Uterus (tissue), 3 donors: ENCODE measurements at regions not wholly inside any gene's neighbourhood (a gene's known extent, or its start where the extent isn't known, plus 50 kb on each side); places are given as distances from the start of the nearest gene placed in this dataset.

Experiments used
- DNase-seq, 2 donors: peaks; one replicate each; pipeline ENCODE4 v3.0.0-alpha.2; 2019 to 2020
- H3K27ac ChIP-seq, 2 donors: fragments of 200-600 bp; sonication (generic); 1 replicate in 1 of 2; 2 replicates in 1 of 2; pipeline ENCODE4 v1.5.1; 2016 to 2018
- H3K27me3 ChIP-seq, 2 donors: fragments of 200-600 bp; sonication (generic); one replicate each; pipeline ENCODE4 v1.5.1; 2018 to 2019; ENCODE audit warnings: control low read depth in 1 of 2
- H3K36me3 ChIP-seq, 2 donors: fragments of 200-600 bp; sonication (generic); one replicate each; pipeline ENCODE4 v1.5.1; 2019; ENCODE audit warnings: control low read depth in 1 of 2
- H3K4me1 ChIP-seq, 2 donors: fragments of 200-600 bp; sonication (generic); one replicate each; pipeline ENCODE4 v1.5.1; 2018 to 2019; ENCODE audit warnings: control low read depth in 1 of 2
- H3K4me3 ChIP-seq, 2 donors: fragments of 200-600 bp; sonication (generic); 1 replicate in 1 of 2; 2 replicates in 1 of 2; pipeline ENCODE4 v1.5.1; 2018 to 2019; ENCODE audit warnings: mild to moderate bottlenecking in 1 of 2
- H3K9me3 ChIP-seq, 2 donors: fragments of 200-600 bp; sonication (generic); one replicate each; pipeline ENCODE4 v1.5.1; 2019; ENCODE audit warnings: control low read depth in 1 of 2
- POLR2A ChIP-seq, 2 donors: fragments of 450-650 bp; IDR thresholded peaks; one replicate each; pipeline ENCODE4 v1.6.1; 2016; ENCODE audit warnings: antibody characterized with exemption in 2 of 2, mild to moderate bottlenecking in 1 of 2, moderate library complexity in 1 of 2
- intact Hi-C: fragments of 100-400 bp; cut with DNase I; formaldehyde crosslinking; loops from one replicate; pipeline ENCODE4 v1.15.1; 2023; ENCODE audit warnings: low total_unique reads
- TF ChIP-seq, protein P1 (sequence below), 4 experiments: fragments of 200-600 bp in 2 of 4; fragments of 450-650 bp in 2 of 4; sonication (generic) in 2 of 4; IDR thresholded peaks; one replicate each; pipeline ENCODE4 v1.5.1; 2016 to 2019; ENCODE audit warnings: antibody characterized with exemption in 4 of 4, mild to moderate bottlenecking in 2 of 4, moderate library complexity in 1 of 4
- donor health status: DM: yes; HTN: yes; CAD: no.

DNA sequence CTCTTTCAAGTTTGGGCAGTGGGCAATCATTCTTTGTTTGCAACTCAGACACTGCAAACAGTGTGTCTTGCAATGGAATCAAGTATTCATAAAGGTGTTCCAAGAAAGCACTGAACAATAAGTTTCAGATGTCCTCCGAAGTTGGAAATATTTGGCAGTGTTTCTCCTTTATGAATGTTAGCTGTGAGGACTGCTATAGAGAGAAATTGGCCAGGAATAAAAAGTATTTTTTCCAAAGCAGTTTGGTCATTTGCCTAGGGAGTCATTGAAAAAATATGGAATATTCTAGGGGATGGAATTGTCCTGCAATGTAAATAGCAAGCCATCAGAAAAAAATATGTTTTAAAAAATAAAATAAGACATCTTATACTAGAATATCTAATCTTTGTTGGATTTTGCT lies 688.6 kb upstream of the SEMA6A start:
- intact Hi-C loops, result no loop called here
- H3K9me3 ChIP-seq, result peaks cover 0 to 4% of the 10 kb centered on the region in 2 donors
- TF ChIP-seq POLR2A (IDR thresholded peaks at IDR 0.05), result no peak
- TF ChIP-seq, protein P1, sequence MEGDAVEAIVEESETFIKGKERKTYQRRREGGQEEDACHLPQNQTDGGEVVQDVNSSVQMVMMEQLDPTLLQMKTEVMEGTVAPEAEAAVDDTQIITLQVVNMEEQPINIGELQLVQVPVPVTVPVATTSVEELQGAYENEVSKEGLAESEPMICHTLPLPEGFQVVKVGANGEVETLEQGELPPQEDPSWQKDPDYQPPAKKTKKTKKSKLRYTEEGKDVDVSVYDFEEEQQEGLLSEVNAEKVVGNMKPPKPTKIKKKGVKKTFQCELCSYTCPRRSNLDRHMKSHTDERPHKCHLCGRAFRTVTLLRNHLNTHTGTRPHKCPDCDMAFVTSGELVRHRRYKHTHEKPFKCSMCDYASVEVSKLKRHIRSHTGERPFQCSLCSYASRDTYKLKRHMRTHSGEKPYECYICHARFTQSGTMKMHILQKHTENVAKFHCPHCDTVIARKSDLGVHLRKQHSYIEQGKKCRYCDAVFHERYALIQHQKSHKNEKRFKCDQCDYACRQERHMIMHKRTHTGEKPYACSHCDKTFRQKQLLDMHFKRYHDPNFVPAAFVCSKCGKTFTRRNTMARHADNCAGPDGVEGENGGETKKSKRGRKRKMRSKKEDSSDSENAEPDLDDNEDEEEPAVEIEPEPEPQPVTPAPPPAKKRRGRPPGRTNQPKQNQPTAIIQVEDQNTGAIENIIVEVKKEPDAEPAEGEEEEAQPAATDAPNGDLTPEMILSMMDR (IDR thresholded peaks at IDR 0.05), result no peak

DNA sequence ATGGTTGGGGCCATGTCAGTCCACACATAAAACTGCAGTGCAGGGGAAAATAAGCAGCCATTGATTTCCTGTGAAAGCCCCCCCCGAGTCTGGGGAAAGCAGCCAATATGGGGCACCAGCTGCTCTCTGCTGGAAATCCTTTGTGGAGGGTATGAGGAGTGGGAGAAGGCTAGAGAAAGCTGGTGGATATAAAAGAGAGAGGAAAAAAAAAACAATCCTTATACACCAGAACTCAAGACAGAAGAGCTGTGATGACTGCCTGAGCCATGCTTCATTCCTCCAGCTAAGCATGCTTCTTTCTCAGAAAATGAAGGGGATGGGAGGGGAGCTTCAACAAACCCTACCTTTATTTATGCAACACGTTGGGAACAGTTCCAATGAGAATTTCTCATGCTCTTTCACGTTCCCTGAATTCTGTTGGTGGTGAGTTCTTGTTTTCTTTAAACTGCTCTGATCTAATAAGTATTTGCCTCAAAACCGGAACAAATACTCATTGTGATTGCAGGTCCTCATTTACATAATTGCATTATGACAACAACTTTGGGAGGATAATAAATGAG lies 688.0 kb upstream of the SEMA6A start:
- no peak for TF ChIP-seq POLR2A (IDR thresholded peaks at IDR 0.05)
- TF ChIP-seq, protein P1 (IDR thresholded peaks at IDR 0.05), result no peak
- H3K4me1 ChIP-seq, result no peaks in the 10 kb centered on the region
- H3K27ac ChIP-seq, result no peak overlapping the region
- H3K4me3 ChIP-seq, result no peak overlapping the region
- peaks cover 0 to 1% of the 10 kb centered on the region in 2 donors for H3K36me3 ChIP-seq
- H3K27me3 ChIP-seq, result no peaks in the 10 kb centered on the region
- intact Hi-C loops, result no loop called here
- DNase-seq, result no peak
- peaks cover 0 to 4% of the 10 kb centered on the region in 2 donors for H3K9me3 ChIP-seq

More for the DNA sequence above, 688.6 kb upstream of the SEMA6A start:
- H3K27ac ChIP-seq, result no peak overlapping the region
- no peaks in the 10 kb centered on the region for H3K27me3 ChIP-seq
- DNase-seq, result no peak
- H3K4me3 ChIP-seq, result no peak overlapping the region
- H3K4me1 ChIP-seq, result no peaks in the 10 kb centered on the region
- peaks cover 0 to 1% of the 10 kb centered on the region in 2 donors for H3K36me3 ChIP-seq

DNA sequence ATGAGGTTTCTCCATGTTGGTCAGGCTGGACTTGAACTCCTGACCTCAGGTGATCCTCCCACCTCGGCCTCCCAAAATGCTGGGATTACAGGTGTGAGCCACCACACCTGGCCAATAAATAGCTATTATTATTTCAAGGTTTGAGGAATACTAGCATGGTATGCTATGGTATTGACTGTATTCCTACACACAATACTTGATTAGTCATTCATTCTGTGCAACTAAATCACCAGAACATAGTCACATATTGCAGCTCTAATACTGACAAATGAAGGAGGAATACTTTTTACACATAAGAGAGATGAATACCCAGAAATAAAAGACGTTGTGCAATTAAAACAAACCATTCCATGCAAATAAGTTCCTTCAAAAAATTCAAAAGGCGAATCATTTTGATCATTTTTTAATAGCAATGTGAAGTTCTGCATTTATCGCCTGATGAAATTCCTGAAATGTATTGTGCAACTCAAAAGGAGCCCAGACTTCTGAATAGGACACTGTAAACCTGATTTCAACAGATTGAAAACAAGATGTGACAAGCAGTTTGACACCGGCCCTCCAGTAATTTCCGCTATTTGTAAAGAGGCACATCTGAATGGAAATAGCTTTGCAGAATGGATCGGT lies 687.4 kb upstream of the SEMA6A start:
- intact Hi-C loops, result no loop called here
- Histone ChIP-seq H3K4me1 (no peaks in the 10 kb centered on the region), H3K36me3 (peaks cover 0 to 1% of the 10 kb centered on the region in 2 donors), H3K9me3 (peaks cover 0 to 4% of the 10 kb centered on the region in 2 donors), H3K27me3 (no peaks in the 10 kb centered on the region), H3K27ac (no peak overlapping the region), H3K4me3 (no peak overlapping the region)
- DNase-seq, result no peak
- no peak for TF ChIP-seq POLR2A (IDR thresholded peaks at IDR 0.05)
- TF ChIP-seq, protein P1 (IDR thresholded peaks at IDR 0.05), result no peak

DNA sequence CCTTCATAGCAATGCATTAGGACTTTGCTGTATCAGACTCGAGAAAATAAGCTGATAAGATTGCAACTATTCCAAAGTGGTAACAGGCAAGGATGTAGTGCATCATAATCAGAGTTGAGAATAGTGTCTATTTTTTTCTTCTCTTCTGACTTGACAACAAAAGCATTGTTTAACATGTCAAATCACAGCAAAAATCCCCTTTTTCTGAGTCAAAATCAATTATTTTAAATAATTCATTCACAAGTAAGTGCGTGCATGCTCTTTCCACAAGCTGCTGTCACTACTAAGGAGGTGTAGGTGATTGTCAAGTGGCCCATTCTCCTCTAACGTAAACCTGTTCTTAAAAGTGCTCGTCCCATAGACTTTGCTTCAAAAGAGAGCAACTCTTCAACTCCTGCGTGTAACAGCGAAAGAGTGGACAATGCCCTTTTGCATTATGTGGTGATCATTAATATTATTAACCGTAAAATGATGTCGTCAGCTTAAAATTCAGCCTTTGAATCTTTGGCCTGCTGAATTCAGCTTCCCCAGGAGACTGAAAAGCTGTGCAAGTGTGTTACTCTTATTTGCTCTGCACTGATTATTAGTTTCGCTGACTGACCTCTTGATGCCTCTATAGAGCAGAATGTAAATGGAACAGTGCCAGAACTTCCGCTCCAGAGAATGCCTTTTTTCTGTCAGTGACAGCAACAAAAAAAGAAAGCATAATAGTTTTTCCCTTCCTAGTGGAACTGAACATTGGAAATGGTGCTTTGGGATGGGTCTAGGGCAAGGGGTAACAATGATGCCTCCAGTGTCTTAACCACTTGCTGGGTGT lies 680.8 kb upstream of the SEMA6A start:
- no peaks in the 10 kb centered on the region for H3K36me3 ChIP-seq
- H3K9me3 ChIP-seq, result no peaks in the 10 kb centered on the region
- no peak overlapping the region for H3K4me3 ChIP-seq
- intact Hi-C loops, result no loop called here
- no peaks in the 10 kb centered on the region for H3K27me3 ChIP-seq
- no peaks in the 10 kb centered on the region for H3K4me1 ChIP-seq
- DNase-seq, result no peak
- no peak overlapping the region for H3K27ac ChIP-seq
- no peak for TF ChIP-seq POLR2A (IDR thresholded peaks at IDR 0.05)
- TF ChIP-seq, protein P1 (IDR thresholded peaks at IDR 0.05), result no peak

DNA sequence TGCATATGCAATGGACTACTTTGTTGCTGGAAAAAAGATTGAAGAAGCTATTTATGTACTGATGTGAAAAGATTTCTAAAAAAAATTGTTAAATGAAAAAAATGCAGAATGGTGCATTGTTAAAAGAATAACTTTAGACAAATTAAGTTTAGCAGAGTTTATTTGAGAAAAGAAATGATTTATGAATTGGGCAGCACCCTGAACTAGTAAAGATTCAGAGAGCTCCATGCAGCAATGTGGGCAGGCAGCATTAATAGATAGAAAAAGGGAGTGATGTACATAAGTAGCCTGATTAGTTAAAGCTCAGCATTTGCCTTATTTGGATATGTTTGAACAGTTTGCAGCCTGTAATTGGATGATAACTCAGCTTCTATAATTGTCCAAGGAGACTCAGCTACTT lies 677.9 kb upstream of the SEMA6A start:
- no peaks in the 10 kb centered on the region for H3K4me1 ChIP-seq
- intact Hi-C loops, result no loop called here
- DNase-seq, result no peak
- no peaks in the 10 kb centered on the region for H3K9me3 ChIP-seq
- H3K36me3 ChIP-seq, result no peaks in the 10 kb centered on the region
- no peak overlapping the region for H3K27ac ChIP-seq
- H3K4me3 ChIP-seq, result no peak overlapping the region
- H3K27me3 ChIP-seq, result no peaks in the 10 kb centered on the region
- no peak for TF ChIP-seq POLR2A (IDR thresholded peaks at IDR 0.05)
- TF ChIP-seq, protein P1 (IDR thresholded peaks at IDR 0.05), result no peak
